CD8-positive, alpha-beta memory T cell (primary cell): ENCODE measurements at regions not wholly inside any gene's neighbourhood (a gene's known extent, or its start where the extent isn't known, plus 50 kb on each side); places are given as distances from the start of the nearest gene placed in this dataset.
A peak's percentile ranks its signal among the peaks of the same experiment; 100 is the strongest.
"Not testable (repeated sequence)": the region's sequence is repeated elsewhere in the genome, so short reads cannot be mapped to it uniquely, and the experiment has no call there.

Experiments
- CTCF ChIA-PET: fragments of 350-600 bp; sonication (Branson Sonifier 250); formaldehyde crosslinking; loops from one replicate; lab custom pipeline; 2021; ENCODE audit warnings: antibody characterized with exemption; lab: Charles Lee
- POLR2A ChIA-PET: fragments of 350-600 bp; sonication (Branson Sonifier 250); formaldehyde crosslinking; loops from one replicate; lab custom pipeline; 2021; ENCODE audit warnings: antibody characterized with exemption; lab: Charles Lee
- DNase-seq, 5 donors: peaks; one replicate each; pipeline versions ENCODE4 v3.0.0 to v3.0.0-alpha.2; 2020 to 2022; ENCODE audit warnings: mixed read lengths in 1 of 5
- H3K27ac ChIP-seq: one replicate; pipeline ENCODE4 v1.7.0; 2013; ENCODE audit warnings: low read depth, mild to moderate bottlenecking, low read length, moderate library complexity
- H3K27me3 ChIP-seq: 2 replicates; pipeline ENCODE4 v1.7.0; 2013; ENCODE audit warnings: low read length, mild to moderate bottlenecking; ENCODE audit not compliant: insufficient read depth, poor library complexity, severe bottlenecking
- H3K36me3 ChIP-seq: 2 replicates; pipeline ENCODE4 v1.7.0; 2013; ENCODE audit warnings: mild to moderate bottlenecking, low read length, moderate library complexity; ENCODE audit not compliant: insufficient read depth
- H3K4me1 ChIP-seq: 2 replicates; pipeline ENCODE4 v1.7.0; 2013; ENCODE audit warnings: mild to moderate bottlenecking, low read length, moderate library complexity; ENCODE audit not compliant: insufficient read depth
- H3K4me3 ChIP-seq: 2 replicates; pipeline ENCODE4 v1.7.0; 2013; ENCODE audit warnings: mild to moderate bottlenecking, low read length
- H3K9me3 ChIP-seq: 2 replicates; pipeline ENCODE4 v1.7.0; 2013; ENCODE audit warnings: mild to moderate bottlenecking, low read length
- H3K27ac Mint-ChIP-seq, 8 donors: one replicate each; pipeline ENCODE4 v1.8.0; 2020 to 2021; ENCODE audit warnings: mixed read lengths in 8 of 8, mild to moderate bottlenecking in 6 of 8, inconsistent platforms in 3 of 8, moderate library complexity in 3 of 8
- H3K27me3 Mint-ChIP-seq, 2 donors: one replicate each; pipeline ENCODE4 v1.8.0; 2020 to 2021; ENCODE audit warnings: mixed read lengths in 2 of 2, mild to moderate bottlenecking in 1 of 2, moderate library complexity in 1 of 2
- H3K36me3 Mint-ChIP-seq, 3 donors: one replicate each; pipeline ENCODE4 v1.8.0; 2020 to 2021; ENCODE audit warnings: mixed read lengths in 3 of 3, inconsistent platforms in 1 of 3, mild to moderate bottlenecking in 1 of 3
- H3K4me1 Mint-ChIP-seq, 3 donors: one replicate each; pipeline ENCODE4 v1.8.0; 2020 to 2021; ENCODE audit warnings: mixed read lengths in 3 of 3, inconsistent platforms in 1 of 3, mild to moderate bottlenecking in 1 of 3
- H3K4me3 Mint-ChIP-seq, 7 donors: one replicate each; pipeline ENCODE4 v1.8.0; 2020 to 2021; ENCODE audit warnings: mixed read lengths in 7 of 7, mild to moderate bottlenecking in 6 of 7, moderate library complexity in 4 of 7, inconsistent platforms in 2 of 7
- H3K9me3 Mint-ChIP-seq, 5 donors: one replicate each; pipeline ENCODE4 v1.8.0; 2020 to 2022; ENCODE audit warnings: mixed read lengths in 5 of 5, mild to moderate bottlenecking in 3 of 5, moderate library complexity in 2 of 5, inconsistent platforms in 1 of 5

DNA sequence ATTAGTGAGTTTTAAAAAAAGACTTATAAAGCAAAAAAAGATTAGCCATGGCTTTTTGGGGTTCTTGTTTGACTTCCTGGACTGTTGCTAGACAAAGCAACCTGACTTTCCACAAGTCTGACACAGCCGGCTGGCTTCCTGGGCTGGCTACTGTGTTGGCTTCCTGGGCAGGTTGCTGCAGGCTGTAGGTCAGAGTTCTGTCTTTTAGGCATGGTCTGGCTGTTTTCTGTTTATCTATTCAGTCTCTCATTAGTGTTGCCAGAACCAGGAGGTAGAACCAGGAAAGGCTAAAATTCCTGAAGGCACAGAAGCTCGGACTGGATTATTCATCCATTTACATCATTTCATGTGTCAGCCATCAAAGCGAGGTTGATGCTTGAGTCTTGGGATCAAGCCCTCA lies 88.6 kb upstream of the SLC35F3 start:
- no peaks in the 10 kb centered on the region for H3K36me3 Mint-ChIP-seq
- H3K9me3 Mint-ChIP-seq: peaks cover 0 to 6% (median 4%) of the 10 kb centered on the region in 5 donors
- no peak overlapping the region for H3K27ac ChIP-seq

DNA sequence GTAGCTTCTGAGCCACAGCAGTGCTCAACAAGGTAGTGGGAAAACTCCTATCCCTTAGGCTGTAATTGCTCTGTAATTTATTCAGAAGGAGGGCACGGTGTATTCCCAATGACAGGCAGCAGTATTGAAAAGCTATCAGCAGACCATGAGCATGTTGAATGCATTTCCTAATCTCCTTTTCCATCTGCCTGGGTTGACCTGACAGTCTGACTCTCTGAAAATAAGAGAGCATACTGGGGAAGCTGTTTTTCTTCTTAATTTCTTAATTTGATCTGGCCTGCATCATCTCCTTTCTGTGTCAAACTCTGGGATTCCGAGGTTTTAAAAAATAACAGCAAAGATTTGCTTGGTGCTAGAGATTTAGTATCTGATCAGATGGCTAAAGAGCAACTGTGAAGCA lies 88.1 kb upstream of the SLC35F3 start:
- Histone ChIP-seq H3K27me3 (no peaks in the 10 kb centered on the region), H3K27ac (no peak overlapping the region), H3K4me1 (no peaks in the 10 kb centered on the region), H3K36me3 (no peaks in the 10 kb centered on the region), H3K9me3 (no peaks in the 10 kb centered on the region), H3K4me3 (no peak overlapping the region)
- no peak overlapping the region for H3K4me3 Mint-ChIP-seq
- peaks cover 4 to 8% of the 10 kb centered on the region in 2 donors for H3K27me3 Mint-ChIP-seq
- no peak for DNase-seq
- no peak overlapping the region for H3K27ac Mint-ChIP-seq
- H3K4me1 Mint-ChIP-seq: no peaks in the 10 kb centered on the region
- POLR2A ChIA-PET: no interaction called here
- CTCF ChIA-PET: no interaction called here
- H3K9me3 Mint-ChIP-seq: peaks cover 0 to 6% (median 4%) of the 10 kb centered on the region in 5 donors
- H3K36me3 Mint-ChIP-seq: no peaks in the 10 kb centered on the region

More for the DNA sequence above, 88.6 kb upstream of the SLC35F3 start:
- H3K27me3 Mint-ChIP-seq: peaks cover 4 to 11% of the 10 kb centered on the region in 2 donors
- H3K4me1 ChIP-seq: no peaks in the 10 kb centered on the region
- CTCF ChIA-PET: no interaction called here
- no peak overlapping the region for H3K4me3 ChIP-seq
- no peak overlapping the region for H3K4me3 Mint-ChIP-seq
- no peak for DNase-seq
- H3K27ac Mint-ChIP-seq: no peak overlapping the region
- H3K36me3 ChIP-seq: no peaks in the 10 kb centered on the region
- no peaks in the 10 kb centered on the region for H3K9me3 ChIP-seq
- POLR2A ChIA-PET: no interaction called here
- H3K4me1 Mint-ChIP-seq: no peaks in the 10 kb centered on the region
- H3K27me3 ChIP-seq: no peaks in the 10 kb centered on the region

DNA sequence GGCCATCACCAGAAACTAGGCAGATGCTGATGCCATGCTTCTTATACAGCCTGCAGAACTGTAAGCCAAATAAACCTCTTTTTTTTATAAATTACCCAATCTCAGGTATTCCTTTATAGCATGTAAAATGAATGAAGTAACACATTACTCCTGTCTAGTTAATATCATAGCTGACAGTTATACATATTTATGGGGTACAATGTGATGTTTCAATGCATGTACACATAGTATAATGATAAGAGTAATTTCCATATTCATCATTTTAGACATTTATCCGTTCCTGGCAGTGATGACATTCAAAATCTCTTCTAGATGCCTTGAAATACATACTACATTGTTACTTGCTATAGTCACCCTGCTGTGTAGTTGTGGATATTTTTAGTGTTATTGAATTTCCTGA lies 85.4 kb upstream of the SLC35F3 start:
- no peak overlapping the region for H3K27ac ChIP-seq
- H3K9me3 ChIP-seq: no peaks in the 10 kb centered on the region
- Mint-ChIP-seq H3K9me3 (peaks cover 2 to 6% (median 5%) of the 10 kb centered on the region in 5 donors), H3K4me3 (no peak overlapping the region), H3K4me1 (no peaks in the 10 kb centered on the region), H3K36me3 (no peaks in the 10 kb centered on the region), H3K27me3 (peaks cover 3 to 5% of the 10 kb centered on the region in 2 donors), H3K27ac (no peak overlapping the region)
- POLR2A ChIA-PET: no interaction called here
- H3K27me3 ChIP-seq: no peaks in the 10 kb centered on the region
- no peak for DNase-seq
- no peaks in the 10 kb centered on the region for H3K4me1 ChIP-seq
- no peak overlapping the region for H3K4me3 ChIP-seq
- H3K36me3 ChIP-seq: no peaks in the 10 kb centered on the region
- CTCF ChIA-PET: no interaction called here

DNA sequence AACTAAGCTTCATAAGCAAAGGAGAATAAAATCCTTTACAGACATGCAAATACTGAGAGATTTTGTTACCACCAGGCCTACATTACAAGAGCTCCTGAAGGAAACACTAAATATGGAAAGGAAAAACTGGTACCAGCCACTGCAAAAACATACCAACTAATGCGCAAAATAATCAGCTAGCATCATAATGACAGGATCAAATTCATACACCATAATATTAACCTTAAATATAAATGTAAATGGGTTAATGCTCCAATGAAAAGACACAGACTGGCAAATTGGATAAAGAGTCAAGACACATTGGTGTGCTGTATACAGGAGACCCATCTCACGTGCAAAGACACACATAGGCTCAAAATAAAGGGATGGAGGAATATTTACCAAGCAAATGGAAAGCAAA lies 80.3 kb upstream of the SLC35F3 start:
- H3K9me3 ChIP-seq, H3K27ac Mint-ChIP-seq, DNase-seq, H3K27ac ChIP-seq, H3K4me3 ChIP-seq, CTCF ChIA-PET, H3K4me3 Mint-ChIP-seq, H3K36me3 ChIP-seq, H3K4me1 Mint-ChIP-seq, H3K27me3 ChIP-seq, POLR2A ChIA-PET, H3K27me3 Mint-ChIP-seq, H3K36me3 Mint-ChIP-seq, H3K4me1 ChIP-seq: not testable (repeated sequence)
- peaks cover 6 to 16% (median 12%) of the 10 kb centered on the region in 5 donors for H3K9me3 Mint-ChIP-seq

DNA sequence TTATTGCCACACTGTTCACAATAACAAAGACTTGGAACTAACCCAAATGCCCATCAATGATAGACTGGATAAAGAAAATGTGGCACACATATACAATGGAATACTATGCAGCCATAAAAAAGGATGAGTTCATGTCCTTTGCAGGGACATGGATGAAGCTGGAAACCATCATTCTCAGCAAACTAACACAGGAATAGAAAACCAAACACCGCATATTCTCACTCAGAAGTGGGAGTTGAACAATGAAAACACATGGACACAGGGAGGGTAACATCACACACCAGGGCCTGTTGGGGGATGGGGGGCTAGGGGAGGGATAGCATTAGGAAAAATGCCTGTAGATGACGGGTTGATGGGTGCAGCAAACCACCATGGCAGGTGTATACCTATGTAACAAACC lies 76.5 kb upstream of the SLC35F3 start:
- H3K36me3 Mint-ChIP-seq, H3K4me3 Mint-ChIP-seq, H3K27me3 ChIP-seq, H3K36me3 ChIP-seq, DNase-seq, H3K27ac ChIP-seq, H3K4me3 ChIP-seq, H3K4me1 Mint-ChIP-seq, H3K4me1 ChIP-seq, POLR2A ChIA-PET, CTCF ChIA-PET, H3K9me3 ChIP-seq, H3K27me3 Mint-ChIP-seq: not testable (repeated sequence)
- peaks cover 11 to 34% (median 24%) of the 10 kb centered on the region in 5 donors for H3K9me3 Mint-ChIP-seq
- peak overlapping the region in 1 of 8 donors; percentile 68 for H3K27ac Mint-ChIP-seq

DNA sequence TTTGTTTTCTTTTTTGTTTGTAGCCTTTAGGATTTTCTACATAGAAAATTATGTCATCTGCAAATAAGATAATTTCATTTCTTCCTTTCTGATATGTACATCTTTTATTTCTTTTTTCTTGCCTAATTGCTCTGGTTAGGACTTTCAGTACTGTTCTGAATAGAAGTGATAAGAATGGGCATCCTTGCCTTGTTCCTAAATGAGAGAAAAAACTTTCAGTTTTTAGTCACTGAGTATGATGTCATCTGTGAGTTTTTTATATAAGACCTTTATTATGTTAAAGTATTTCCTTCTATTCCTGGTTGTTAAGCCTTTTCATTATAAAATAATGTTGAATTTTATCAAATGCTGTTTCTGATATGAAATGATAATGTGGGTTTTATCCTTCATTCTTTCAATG lies 76.0 kb upstream of the SLC35F3 start:
- H3K4me3 ChIP-seq: no peak overlapping the region
- H3K9me3 Mint-ChIP-seq: peaks cover 11 to 34% (median 22%) of the 10 kb centered on the region in 5 donors
- DNase-seq: no peak
- H3K36me3 ChIP-seq: no peaks in the 10 kb centered on the region
- H3K4me1 Mint-ChIP-seq: no peaks in the 10 kb centered on the region
- CTCF ChIA-PET: no interaction called here
- POLR2A ChIA-PET: no interaction called here
- no peaks in the 10 kb centered on the region for H3K27me3 ChIP-seq
- no peaks in the 10 kb centered on the region for H3K36me3 Mint-ChIP-seq
- peaks cover 0 to 6% of the 10 kb centered on the region in 2 donors for H3K27me3 Mint-ChIP-seq
- no peak overlapping the region for H3K27ac ChIP-seq
- no peak overlapping the region for H3K4me3 Mint-ChIP-seq
- no peaks in the 10 kb centered on the region for H3K4me1 ChIP-seq
- no peaks in the 10 kb centered on the region for H3K9me3 ChIP-seq
- no peak overlapping the region for H3K27ac Mint-ChIP-seq

DNA sequence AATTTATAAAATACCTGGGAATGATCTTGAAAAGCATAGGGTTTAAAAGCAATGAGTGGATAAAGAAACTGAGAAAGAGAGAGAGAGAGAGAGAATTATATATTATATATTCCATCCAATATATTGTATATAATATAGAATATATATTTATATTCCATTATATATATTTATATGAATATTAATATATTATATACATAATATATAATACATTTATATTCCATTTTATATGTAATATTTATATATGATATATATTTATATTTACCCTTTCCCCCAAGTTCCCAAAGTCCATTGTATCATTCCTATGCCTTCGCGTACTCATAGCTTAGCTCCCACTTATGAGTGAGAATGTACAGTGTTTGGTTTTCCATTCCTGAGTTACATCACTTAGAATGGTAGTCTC lies 69.9 kb upstream of the SLC35F3 start:
- DNase-seq: no peak
- H3K36me3 ChIP-seq: no peaks in the 10 kb centered on the region
- H3K27ac Mint-ChIP-seq: no peak overlapping the region
- H3K4me1 Mint-ChIP-seq: no peaks in the 10 kb centered on the region
- H3K4me3 ChIP-seq: no peak overlapping the region
- H3K27ac ChIP-seq: no peak overlapping the region
- no peaks in the 10 kb centered on the region for H3K9me3 ChIP-seq
- H3K4me3 Mint-ChIP-seq: no peak overlapping the region
- no peaks in the 10 kb centered on the region for H3K36me3 Mint-ChIP-seq
- POLR2A ChIA-PET: no interaction called here
- no peaks in the 10 kb centered on the region for H3K4me1 ChIP-seq
- CTCF ChIA-PET: no interaction called here
- peaks cover 3 to 5% of the 10 kb centered on the region in 2 donors for H3K27me3 Mint-ChIP-seq
- H3K27me3 ChIP-seq: no peaks in the 10 kb centered on the region
- H3K9me3 Mint-ChIP-seq: peaks cover 6 to 24% (median 19%) of the 10 kb centered on the region in 5 donors

DNA sequence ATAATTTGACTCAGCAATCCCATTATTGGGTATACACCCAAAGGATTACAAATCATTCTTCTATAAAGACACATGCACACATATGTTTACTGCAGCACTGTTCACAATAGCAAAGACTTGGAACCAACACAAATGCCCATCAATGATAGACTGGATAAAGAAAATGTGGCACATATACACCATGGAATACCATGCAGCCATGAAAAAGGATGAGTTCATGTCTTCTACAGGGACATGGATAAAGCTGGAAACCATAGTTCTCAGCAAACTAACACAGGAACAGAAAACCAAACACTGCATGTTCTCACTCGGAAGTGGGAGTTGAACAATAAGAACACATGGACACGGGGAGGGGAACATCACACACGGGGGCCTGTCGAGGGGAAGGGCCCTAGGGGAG lies 66.3 kb upstream of the SLC35F3 start:
- H3K4me1 Mint-ChIP-seq, H3K36me3 ChIP-seq, H3K9me3 ChIP-seq, H3K27me3 Mint-ChIP-seq, H3K4me3 Mint-ChIP-seq, H3K27ac Mint-ChIP-seq, CTCF ChIA-PET, H3K4me3 ChIP-seq, DNase-seq, H3K27me3 ChIP-seq, H3K27ac ChIP-seq, H3K36me3 Mint-ChIP-seq, H3K4me1 ChIP-seq, POLR2A ChIA-PET: not testable (repeated sequence)
- H3K9me3 Mint-ChIP-seq: peaks cover 0 to 13% (median 7%) of the 10 kb centered on the region in 5 donors
